Small intestine (tissue), 7 donors: ENCODE measurements at regions not wholly inside any gene's neighbourhood (a gene's known extent, or its start where the extent isn't known, plus 50 kb on each side); places are given as distances from the start of the nearest gene placed in this dataset.
A peak's percentile ranks its signal among the peaks of the same experiment; 100 is the strongest.

ENCODE experiments used
- DNase-seq, 2 donors: peaks; one replicate each; pipeline versions ENCODE4 v3.0.0 to v3.0.0-alpha.2; 2013
- FAIRE-seq: peaks from 2 replicates; lab custom pipeline; 2012; peaks lifted over from hg19 to GRCh38; lab: Jason Lieb, UNC
- H3K27ac ChIP-seq, 3 donors: one replicate each; pipeline ENCODE4 v1.5.1; 2013; ENCODE audit warnings: low read length in 2 of 3, mild to moderate bottlenecking in 2 of 3, control low read depth in 1 of 3, inconsistent platforms in 1 of 3, low read depth in 1 of 3, moderate library complexity in 1 of 3
- H3K27me3 ChIP-seq, 3 donors: one replicate each; pipeline ENCODE4 v1.6.1; 2013; ENCODE audit warnings: low read length in 3 of 3, inconsistent platforms in 1 of 3; ENCODE audit not compliant: control insufficient read depth in 3 of 3, insufficient read depth in 3 of 3
- H3K36me3 ChIP-seq, 3 donors: one replicate each; pipeline ENCODE4 v1.6.1; 2013; ENCODE audit warnings: low read length in 3 of 3, inconsistent platforms in 1 of 3, low read depth in 1 of 3, mild to moderate bottlenecking in 1 of 3, moderate library complexity in 1 of 3; ENCODE audit not compliant: control insufficient read depth in 3 of 3, insufficient read depth in 2 of 3
- H3K4me1 ChIP-seq, 3 donors: one replicate each; pipeline ENCODE4 v1.6.1; 2013; ENCODE audit warnings: low read length in 2 of 3, inconsistent platforms in 1 of 3, low read depth in 1 of 3, mild to moderate bottlenecking in 1 of 3, moderate library complexity in 1 of 3; ENCODE audit not compliant: control insufficient read depth in 3 of 3, insufficient read depth in 2 of 3
- H3K4me3 ChIP-seq, 3 donors: one replicate each; pipeline ENCODE4 v1.5.1; 2013; ENCODE audit warnings: low read length in 3 of 3, control low read depth in 1 of 3, inconsistent platforms in 1 of 3, low read depth in 1 of 3, mild to moderate bottlenecking in 1 of 3, moderate library complexity in 1 of 3
- H3K9me3 ChIP-seq, 2 donors: one replicate each; pipeline ENCODE4 v1.6.1; 2013; ENCODE audit warnings: low read depth in 1 of 2, low read length in 1 of 2; ENCODE audit not compliant: control insufficient read depth in 2 of 2, insufficient read depth in 1 of 2
- WGBS, 3 donors: extraction: QIAGEN DNeasy Blood & Tissue Kit; methylation state at CpG; one replicate each; pipeline ENCODE4 v1.1.7; 2013; 5-methylcytosine and 5-hydroxymethylcytosine counted together
- donor health status: healthy with polysubstance abuse.
- donor health status: control.
- donor health status: control.
- donor health status: Bipolar disorder and iron deficiency.
- donor health status: healthy.

DNA sequence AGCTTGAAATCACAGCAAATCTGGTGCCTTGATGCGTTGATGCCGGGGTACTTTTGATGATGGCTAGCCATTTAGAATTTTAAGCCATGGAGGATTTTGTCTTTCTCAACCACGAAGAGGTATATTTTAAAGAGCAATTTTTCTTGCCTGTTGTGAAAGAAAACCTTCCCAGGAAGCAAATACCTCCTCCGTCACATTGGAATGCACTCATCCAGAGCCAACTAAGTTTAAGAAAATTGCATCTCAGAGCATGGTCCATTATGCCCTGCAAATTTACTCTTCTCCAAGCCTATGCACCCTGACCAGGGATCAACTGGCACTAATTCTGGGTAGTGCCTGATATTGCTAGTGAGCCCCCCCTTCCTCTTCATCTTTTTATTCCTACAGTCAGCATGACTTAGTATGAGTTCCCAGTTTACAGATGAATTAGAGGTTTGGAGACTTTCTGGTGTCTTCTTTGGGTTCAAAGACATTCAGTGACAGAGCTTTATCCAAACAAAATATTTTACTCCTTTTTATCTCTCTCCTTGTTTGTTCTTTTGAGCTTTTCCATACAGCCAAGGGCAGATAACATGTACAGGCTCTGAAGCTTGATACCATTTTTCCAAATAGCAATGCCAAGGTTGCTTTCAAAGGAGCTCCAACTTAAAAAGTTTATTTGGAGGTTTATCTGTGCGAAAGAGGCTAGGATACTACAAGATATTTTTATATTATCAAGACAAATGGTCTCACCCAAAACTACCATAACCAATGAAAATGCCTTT lies 56.6 kb upstream of the ANK3 start:
- Histone ChIP-seq H3K4me3 (no peak overlapping the region), H3K36me3 (no peaks in the 10 kb centered on the region), H3K27ac (no peak overlapping the region), H3K9me3 (no peaks in the 10 kb centered on the region), H3K4me1 (no peaks in the 10 kb centered on the region), H3K27me3 (no peaks in the 10 kb centered on the region)
- FAIRE-seq (no peak), DNase-seq (no peak)
- 87 to 95% (median 88%) methylated on average over 5 of the region's 5 CpGs for WGBS, 3 donors

GRCh38 chr10:60444494-60445064 lies 54.9 kb upstream of the ANK3 start:
- no peak overlapping the region for H3K27ac ChIP-seq
- H3K27me3 ChIP-seq = no peaks in the 10 kb centered on the region
- H3K9me3 ChIP-seq = no peaks in the 10 kb centered on the region
- H3K4me3 ChIP-seq = no peak overlapping the region
- no peaks in the 10 kb centered on the region for H3K4me1 ChIP-seq
- WGBS, 3 donors = 74 to 79% (median 76%) methylated on average over 1 of the region's 1 CpG
- DNase-seq (peak; percentile 13 to 21), FAIRE-seq (peak; percentile 61)
- H3K36me3 ChIP-seq = no peaks in the 10 kb centered on the region

GRCh38 chr10:60443346-60443745 lies 53.7 kb upstream of the ANK3 start:
- no peaks in the 10 kb centered on the region for H3K27me3 ChIP-seq
- H3K9me3 ChIP-seq = no peaks in the 10 kb centered on the region
- H3K4me1 ChIP-seq = no peaks in the 10 kb centered on the region
- no peak overlapping the region for H3K4me3 ChIP-seq
- no peaks in the 10 kb centered on the region for H3K36me3 ChIP-seq
- FAIRE-seq (no peak), DNase-seq (no peak)
- 73 to 91% (median 88%) methylated on average over 3 of the region's 3 CpGs for WGBS, 3 donors
- no peak overlapping the region for H3K27ac ChIP-seq

- no peaks in the 10 kb centered on the region for H3K9me3 ChIP-seq
- H3K36me3 ChIP-seq = no peaks in the 10 kb centered on the region
- H3K4me3 ChIP-seq = no peak overlapping the region
- 73 to 79% (median 77%) methylated on average over 1 of the region's 1 CpG for WGBS, 3 donors
- DNase-seq (no peak), FAIRE-seq (no peak)
- no peaks in the 10 kb centered on the region for H3K27me3 ChIP-seq
- H3K27ac ChIP-seq = no peak overlapping the region
- no peaks in the 10 kb centered on the region for H3K4me1 ChIP-seq
Measured at GRCh38 chr10:60441515-60441914, 51.8 kb upstream of the ANK3 start.

DNA sequence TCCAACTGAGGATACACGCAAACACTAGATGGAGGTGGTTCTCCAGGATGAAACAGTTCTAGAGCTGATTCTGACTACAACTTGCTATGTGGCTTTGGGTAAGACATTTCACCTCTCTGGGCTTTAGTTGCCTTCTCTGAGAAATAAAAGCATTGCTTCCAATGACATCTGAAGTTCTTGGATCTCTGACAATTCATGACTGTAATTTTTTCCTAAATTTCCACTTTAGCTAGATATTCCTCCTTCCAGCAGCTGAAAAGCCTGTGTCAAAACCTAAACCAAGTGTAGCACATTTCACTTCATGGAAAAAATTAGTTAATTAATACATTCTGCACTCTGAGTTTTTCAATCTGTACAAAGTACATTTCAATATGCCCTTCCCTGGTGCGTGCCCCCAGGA lies 50.0 kb upstream of the ANK3 start:
- no peaks in the 10 kb centered on the region for H3K27me3 ChIP-seq
- no peak for FAIRE-seq
- no peak overlapping the region for H3K4me3 ChIP-seq
- H3K9me3 ChIP-seq = no peaks in the 10 kb centered on the region
- no peak for DNase-seq
- H3K4me1 ChIP-seq = no peaks in the 10 kb centered on the region
- WGBS, 3 donors = 92 to 98% (median 95%) methylated on average over 2 of the region's 2 CpGs
- no peak overlapping the region for H3K27ac ChIP-seq
- no peaks in the 10 kb centered on the region for H3K36me3 ChIP-seq
